Naive thymus-derived CD8-positive, alpha-beta T cell (primary cell): ENCODE measurements at regions not wholly inside any gene's neighbourhood (a gene's known extent, or its start where the extent isn't known, plus 50 kb on each side); places are given as distances from the start of the nearest gene placed in this dataset.

Experiments used
- ATAC-seq, 2 donors: fragments of 150-1000 bp; cut with Tn5 transposase in 1 of 2; sonication (Bioruptor Pico), chemical (Tn5 transposase) in 1 of 2; 1 replicate in 1 of 2; 2 replicates in 1 of 2; pipeline ENCODE4 v1.10.0; 2021; ENCODE audit warnings: mild to moderate bottlenecking in 2 of 2, moderate library complexity in 2 of 2
- POLR2A ChIA-PET: fragments of 350-600 bp; sonication (Branson Sonifier 250); formaldehyde crosslinking; loops from one replicate; lab custom pipeline; 2021; ENCODE audit warnings: antibody characterized with exemption; lab: Charles Lee
- DNase-seq, 10 donors: peaks; one replicate each; pipeline versions ENCODE4 v3.0.0 to v3.0.0-alpha.2; 2020 to 2022
- H3K27ac Mint-ChIP-seq, 10 donors: one replicate each; pipeline ENCODE4 v1.8.0; 2020 to 2022; ENCODE audit warnings: mild to moderate bottlenecking in 10 of 10, mixed read lengths in 10 of 10, moderate library complexity in 4 of 10, inconsistent platforms in 1 of 10
- H3K27me3 Mint-ChIP-seq, 5 donors: one replicate each; pipeline ENCODE4 v1.8.0; 2021 to 2022; ENCODE audit warnings: mixed read lengths in 5 of 5
- H3K36me3 Mint-ChIP-seq, 3 donors: one replicate each; pipeline ENCODE4 v1.8.0; 2020 to 2022; ENCODE audit warnings: mixed read lengths in 3 of 3, mild to moderate bottlenecking in 2 of 3, inconsistent platforms in 1 of 3
- H3K4me1 Mint-ChIP-seq, 4 donors: one replicate each; pipeline ENCODE4 v1.8.0; 2021 to 2022; ENCODE audit warnings: mixed read lengths in 4 of 4
- H3K4me3 Mint-ChIP-seq, 10 donors: one replicate each; pipeline ENCODE4 v1.8.0; 2020 to 2022; ENCODE audit warnings: mild to moderate bottlenecking in 10 of 10, mixed read lengths in 10 of 10, moderate library complexity in 6 of 10, inconsistent platforms in 1 of 10
- H3K9me3 Mint-ChIP-seq, 9 donors: one replicate each; pipeline ENCODE4 v1.8.0; 2020 to 2022; ENCODE audit warnings: mixed read lengths in 9 of 9, mild to moderate bottlenecking in 3 of 9, inconsistent platforms in 1 of 9, moderate library complexity in 1 of 9

DNA sequence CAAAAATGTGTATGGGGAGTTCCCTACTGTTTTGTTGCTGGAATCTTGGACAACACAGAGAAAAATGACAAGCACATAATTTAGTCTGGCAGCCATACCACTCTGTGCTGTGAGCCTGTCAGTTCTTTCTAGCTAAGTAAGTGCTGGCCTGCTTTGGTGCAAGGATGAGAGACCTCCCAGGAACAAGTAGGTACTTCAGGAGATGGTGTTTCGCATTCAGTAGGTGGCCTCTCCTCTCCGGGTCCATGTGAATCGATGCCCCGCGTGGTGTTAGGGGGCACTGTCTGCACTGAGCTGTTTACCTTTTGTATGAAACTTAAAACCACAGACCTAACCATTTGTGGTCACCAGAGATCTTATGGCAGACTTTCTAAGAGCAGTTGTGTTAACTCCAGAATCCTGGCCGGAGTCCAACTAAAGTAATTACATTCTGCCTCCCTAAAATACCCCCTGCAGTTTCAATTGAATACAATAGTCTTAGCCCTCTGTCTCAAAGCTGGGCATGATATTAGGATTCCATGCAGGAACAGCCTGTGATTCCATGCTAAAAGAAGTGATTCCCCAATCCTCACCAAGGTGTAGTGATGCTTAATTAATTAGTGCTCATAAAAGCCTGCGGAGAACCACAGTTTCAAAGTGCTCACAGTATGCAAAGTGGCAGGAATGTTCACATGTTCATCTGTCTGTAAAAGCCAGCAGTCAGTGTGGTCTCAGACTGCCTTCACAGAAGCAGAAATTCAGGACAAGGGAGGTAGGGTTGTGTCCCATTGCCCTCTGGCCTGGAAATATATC, 64.2 kb downstream of the LLPH start:
- peak in 6 of 10 donors; percentile 10 to 57 (median 35) for DNase-seq
- peak overlapping the region in 5 of 10 donors; percentile 2 to 64 (median 47) for H3K27ac Mint-ChIP-seq
- H3K36me3 Mint-ChIP-seq: no peaks in the 10 kb centered on the region
- POLR2A ChIA-PET: no interaction called here
- H3K4me3 Mint-ChIP-seq: peak overlapping the region in 8 of 10 donors; percentile 16 to 67 (median 48)
- peaks cover 15 to 25% (median 19%) of the 10 kb centered on the region in 4 donors for H3K4me1 Mint-ChIP-seq
- peak; percentile 87 to 93 for ATAC-seq
- peaks cover 0 to 2% (median 0%) of the 10 kb centered on the region in 5 donors for H3K27me3 Mint-ChIP-seq
- H3K9me3 Mint-ChIP-seq: no peaks in the 10 kb centered on the region

DNA sequence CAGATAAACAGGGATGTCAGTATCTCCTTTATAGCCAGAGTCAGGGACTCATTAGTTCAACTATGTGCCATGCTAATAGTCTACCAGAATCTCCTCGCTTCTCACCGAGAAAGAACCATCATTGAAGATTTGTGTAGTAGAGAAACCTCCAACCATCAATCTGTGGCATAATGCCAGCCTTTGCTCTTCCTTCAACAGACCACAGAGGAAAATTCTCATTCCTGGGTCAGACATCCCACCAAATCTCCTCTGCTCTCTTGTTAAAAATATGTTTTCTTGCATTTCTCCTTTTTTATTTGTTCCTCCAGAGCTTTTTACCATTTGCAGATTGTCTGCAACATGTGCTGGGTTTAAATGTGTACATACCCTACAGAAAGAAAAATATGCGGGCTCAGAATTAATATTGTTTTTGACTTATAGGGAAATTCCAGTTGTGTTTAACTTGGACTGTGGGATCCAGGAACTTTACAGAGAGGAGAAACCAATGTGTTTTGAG, 64.9 kb downstream of the LLPH start:
- H3K4me1 Mint-ChIP-seq: peaks cover 15 to 25% (median 19%) of the 10 kb centered on the region in 4 donors
- H3K9me3 Mint-ChIP-seq: no peaks in the 10 kb centered on the region
- POLR2A ChIA-PET: no interaction called here
- DNase-seq (no peak), ATAC-seq (no peak)
- H3K36me3 Mint-ChIP-seq: no peaks in the 10 kb centered on the region
- H3K27me3 Mint-ChIP-seq: peaks cover 0 to 2% (median 2%) of the 10 kb centered on the region in 5 donors
- H3K4me3 Mint-ChIP-seq: peak overlapping the region in 3 of 10 donors; percentile 2 to 67 (median 7)
- peak overlapping the region in 2 of 10 donors; percentile 6 to 48 for H3K27ac Mint-ChIP-seq

DNA sequence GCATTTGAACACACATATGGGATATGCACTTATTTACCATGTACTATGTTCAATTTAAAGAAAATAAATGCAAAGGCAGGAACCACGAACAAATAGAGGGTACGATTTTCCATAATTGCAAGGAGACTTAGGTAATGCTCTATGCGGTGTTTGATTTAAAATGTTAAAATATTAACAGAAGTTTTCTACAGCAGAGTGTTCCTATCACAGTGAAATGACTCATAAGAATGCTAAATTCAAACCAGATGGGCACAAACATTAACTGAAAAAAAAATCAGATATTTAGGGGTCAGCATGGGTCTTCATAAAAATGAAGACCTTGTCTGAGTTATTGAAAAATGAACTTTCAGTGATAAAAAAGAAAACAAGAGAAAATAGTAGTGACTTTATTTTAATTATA, 65.4 kb downstream of the LLPH start:
- ATAC-seq: no peak
- H3K4me3 Mint-ChIP-seq: no peak overlapping the region
- no peak for DNase-seq
- H3K9me3 Mint-ChIP-seq: no peaks in the 10 kb centered on the region
- H3K27ac Mint-ChIP-seq: no peak overlapping the region
- peaks cover 0 to 6% (median 2%) of the 10 kb centered on the region in 5 donors for H3K27me3 Mint-ChIP-seq
- peaks cover 15 to 25% (median 19%) of the 10 kb centered on the region in 4 donors for H3K4me1 Mint-ChIP-seq
- H3K36me3 Mint-ChIP-seq: no peaks in the 10 kb centered on the region
- POLR2A ChIA-PET: interaction anchor here (0.5 kb wide), 1 partner anchor 1560 kb away, joined by 4 read pairs; no protein-coding TSS in a partner anchor

DNA sequence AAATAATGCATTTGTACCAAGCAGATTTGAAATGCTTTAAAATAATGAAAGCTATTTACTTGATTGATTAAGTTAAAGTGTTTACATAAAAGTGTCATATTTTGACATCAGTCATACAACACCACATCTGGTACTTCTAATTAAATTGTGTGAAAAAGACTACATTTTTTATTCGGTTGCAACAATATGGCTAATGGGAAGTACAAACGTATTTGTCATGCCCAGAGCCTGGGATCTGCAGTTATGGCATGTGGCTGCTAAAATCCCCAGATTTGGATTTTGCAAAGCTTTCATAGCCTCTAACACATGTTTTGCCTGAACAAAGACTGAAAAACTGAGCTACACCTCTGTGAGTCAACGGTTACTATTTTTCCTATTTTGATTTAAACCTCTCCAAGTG, 66.6 kb downstream of the LLPH start:
- Mint-ChIP-seq H3K9me3 (no peaks in the 10 kb centered on the region), H3K36me3 (no peaks in the 10 kb centered on the region), H3K27me3 (peaks cover 0 to 6% (median 2%) of the 10 kb centered on the region in 5 donors), H3K27ac (no peak overlapping the region), H3K4me1 (peaks cover 15 to 25% (median 19%) of the 10 kb centered on the region in 4 donors), H3K4me3 (no peak overlapping the region)
- POLR2A ChIA-PET: no interaction called here
- DNase-seq (no peak), ATAC-seq (no peak)

DNA sequence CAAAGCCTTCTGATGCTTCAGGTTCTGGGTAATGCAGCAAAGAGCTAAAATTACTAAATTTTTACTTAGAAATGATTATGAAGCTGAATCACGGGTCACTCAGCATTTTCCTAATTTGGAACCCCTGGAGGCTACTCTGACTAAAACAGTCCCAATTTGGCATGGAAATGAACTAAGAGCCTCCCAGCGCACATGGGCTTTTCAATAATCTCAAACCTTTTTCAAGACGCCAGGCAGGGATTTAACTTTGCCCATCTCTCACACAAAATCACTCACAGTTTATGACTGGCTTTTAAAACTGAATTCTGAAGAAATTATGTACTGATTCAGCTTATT, 68.3 kb downstream of the LLPH start:
- no peak for DNase-seq
- H3K27me3 Mint-ChIP-seq: peaks cover 0 to 6% (median 2%) of the 10 kb centered on the region in 5 donors
- POLR2A ChIA-PET: no interaction called here
- ATAC-seq: no peak
- H3K4me3 Mint-ChIP-seq: no peak overlapping the region
- H3K27ac Mint-ChIP-seq: no peak overlapping the region
- peaks cover 15 to 23% (median 18%) of the 10 kb centered on the region in 4 donors for H3K4me1 Mint-ChIP-seq
- no peaks in the 10 kb centered on the region for H3K36me3 Mint-ChIP-seq
- no peaks in the 10 kb centered on the region for H3K9me3 Mint-ChIP-seq

DNA sequence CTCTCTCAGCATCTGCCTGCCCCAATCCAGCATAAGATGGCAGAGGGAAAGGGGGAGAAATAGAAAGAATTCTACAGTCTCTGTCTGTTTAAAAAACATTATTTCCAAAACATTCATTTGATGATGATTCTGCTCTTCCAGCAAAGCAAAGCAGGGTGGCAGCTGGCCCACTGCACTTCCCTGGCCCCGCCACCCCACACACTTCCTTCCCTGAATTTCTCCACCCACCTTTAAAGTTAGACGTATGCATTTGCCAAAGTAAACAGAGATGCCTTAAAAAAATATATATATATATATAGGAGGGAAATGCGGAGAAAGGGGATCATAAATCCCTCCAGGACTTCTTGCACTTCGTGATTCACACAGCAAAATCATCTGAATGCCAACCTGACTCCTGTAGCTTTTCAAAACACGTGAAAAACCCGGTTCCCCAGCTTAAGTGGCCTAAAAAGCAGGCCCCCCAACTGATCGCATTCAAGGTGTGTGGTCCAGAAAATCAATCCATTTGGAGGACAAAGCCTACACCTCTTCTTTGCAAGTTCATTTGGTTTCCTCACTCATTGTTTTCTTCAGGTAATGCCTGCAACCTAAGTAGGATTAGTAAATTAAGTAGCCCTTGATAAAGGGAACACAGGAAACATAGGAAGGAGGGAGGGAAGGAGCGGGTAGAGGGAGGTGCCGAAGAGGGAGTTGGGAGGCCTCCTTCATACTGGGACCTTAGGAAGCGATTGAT, 68.8 kb downstream of the LLPH start:
- Mint-ChIP-seq H3K36me3 (no peaks in the 10 kb centered on the region), H3K4me3 (no peak overlapping the region), H3K4me1 (peaks cover 11 to 18% (median 13%) of the 10 kb centered on the region in 4 donors), H3K27ac (no peak overlapping the region), H3K27me3 (peaks cover 0 to 6% (median 2%) of the 10 kb centered on the region in 5 donors), H3K9me3 (no peaks in the 10 kb centered on the region)
- DNase-seq (no peak), ATAC-seq (no peak)
- POLR2A ChIA-PET: no interaction called here

DNA sequence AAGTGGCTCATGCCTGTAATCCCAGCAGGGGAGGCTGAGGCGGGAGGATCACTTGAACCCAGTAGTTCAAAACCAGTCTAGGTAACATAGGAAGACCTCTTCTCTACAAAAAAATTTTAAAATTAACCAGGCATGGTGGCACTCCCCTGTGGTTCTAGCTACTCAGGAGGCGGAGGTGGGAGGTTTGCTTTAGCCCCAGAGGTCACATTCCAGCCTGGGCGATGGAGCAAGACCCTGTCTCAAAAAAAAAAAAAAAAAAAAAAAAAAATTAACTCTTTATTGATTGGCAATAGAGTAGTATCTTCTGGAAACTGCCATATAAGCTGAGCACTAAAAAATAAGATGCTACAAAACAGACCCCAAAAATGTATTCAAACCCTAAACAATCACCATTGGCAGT, 69.5 kb downstream of the LLPH start:
- peaks cover 0 to 7% (median 2%) of the 10 kb centered on the region in 5 donors for H3K27me3 Mint-ChIP-seq
- POLR2A ChIA-PET: no interaction called here
- no peaks in the 10 kb centered on the region for H3K36me3 Mint-ChIP-seq
- no peak for ATAC-seq
- H3K27ac Mint-ChIP-seq: no peak overlapping the region
- peaks cover 5 to 11% (median 7%) of the 10 kb centered on the region in 4 donors for H3K4me1 Mint-ChIP-seq
- H3K9me3 Mint-ChIP-seq: no peaks in the 10 kb centered on the region
- H3K4me3 Mint-ChIP-seq: no peak overlapping the region
- no peak for DNase-seq

DNA sequence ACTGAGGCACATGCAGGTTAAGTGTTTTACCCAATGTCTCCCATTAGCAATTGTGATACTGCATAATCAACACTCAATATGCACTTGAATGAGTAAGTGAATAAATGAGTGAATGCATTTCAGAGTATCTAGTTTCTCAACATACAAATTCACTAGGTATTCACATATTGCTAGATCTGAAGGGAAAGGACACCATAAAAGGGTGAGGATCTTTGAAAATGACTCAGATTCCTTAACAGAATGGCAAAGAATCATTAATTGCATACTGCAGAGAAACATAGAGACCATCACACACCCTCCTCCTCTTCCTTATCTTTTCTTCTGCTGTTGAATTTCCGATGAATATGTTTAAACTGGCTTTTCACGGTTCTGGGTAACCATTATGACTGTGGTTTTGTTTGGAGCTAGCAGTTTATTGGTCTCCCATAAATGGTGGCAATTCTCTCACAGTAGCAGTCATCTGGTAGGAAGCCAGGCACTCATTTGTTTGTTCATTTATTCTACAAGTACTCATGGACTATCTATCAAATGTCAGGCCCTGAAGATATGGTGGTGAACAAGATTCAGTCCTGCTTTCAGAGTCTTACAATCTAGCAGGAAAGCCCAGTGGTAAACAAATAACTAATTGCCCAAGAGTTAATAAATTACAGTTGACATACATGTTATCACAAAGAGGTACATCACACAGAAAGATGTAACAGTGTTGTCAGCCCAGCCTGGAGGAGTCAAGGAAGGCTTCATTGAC, 70.2 kb downstream of the LLPH start:
- Mint-ChIP-seq H3K4me3 (no peak overlapping the region), H3K27ac (no peak overlapping the region), H3K9me3 (no peaks in the 10 kb centered on the region), H3K4me1 (peaks cover 0 to 4% (median 0%) of the 10 kb centered on the region in 4 donors), H3K36me3 (no peaks in the 10 kb centered on the region), H3K27me3 (peaks cover 0 to 10% (median 2%) of the 10 kb centered on the region in 5 donors)
- ATAC-seq (no peak), DNase-seq (no peak)
- POLR2A ChIA-PET: no interaction called here

DNA sequence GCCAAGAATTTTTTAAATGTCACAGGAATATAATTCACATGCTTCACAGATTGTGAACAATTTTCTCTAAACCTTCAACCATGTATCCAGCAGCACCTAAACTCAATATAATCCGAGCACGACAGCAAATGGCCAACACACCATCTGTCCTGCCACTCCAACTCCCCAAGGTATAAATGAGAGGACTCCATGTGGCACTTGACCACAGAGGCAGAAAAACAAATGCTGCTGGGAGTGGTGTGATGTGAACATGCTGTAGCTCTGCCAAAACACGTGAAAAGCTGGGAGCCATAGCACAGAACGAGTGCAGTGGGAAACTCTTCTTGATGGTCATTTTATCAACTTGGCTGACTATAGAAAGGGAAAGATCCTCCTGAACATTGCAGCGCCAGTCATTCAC, 70.9 kb downstream of the LLPH start:
- ATAC-seq (no peak), DNase-seq (no peak)
- H3K27me3 Mint-ChIP-seq: peaks cover 2 to 11% (median 4%) of the 10 kb centered on the region in 5 donors
- H3K27ac Mint-ChIP-seq: no peak overlapping the region
- no peaks in the 10 kb centered on the region for H3K36me3 Mint-ChIP-seq
- H3K4me1 Mint-ChIP-seq: no peaks in the 10 kb centered on the region
- H3K4me3 Mint-ChIP-seq: no peak overlapping the region
- POLR2A ChIA-PET: no interaction called here
- no peaks in the 10 kb centered on the region for H3K9me3 Mint-ChIP-seq

DNA sequence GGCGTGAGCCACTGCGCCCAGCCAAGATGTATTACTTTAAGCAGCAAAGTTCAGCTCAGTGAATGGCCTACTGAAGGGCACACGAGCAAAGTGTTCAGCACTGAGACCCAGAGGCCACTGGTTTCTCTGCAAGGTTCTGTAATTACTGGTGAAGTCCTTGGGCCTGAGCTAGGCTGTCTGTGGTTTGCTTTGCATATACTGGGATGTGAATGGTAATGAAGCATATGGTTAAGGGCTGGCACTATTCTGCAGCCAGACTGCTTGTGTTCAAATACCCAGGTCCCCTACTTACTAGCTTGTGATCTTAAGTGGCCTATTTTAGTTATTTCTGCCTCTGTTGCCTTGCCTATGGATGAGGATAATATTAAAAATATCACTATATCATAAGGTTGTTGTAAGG, 72.0 kb downstream of the LLPH start:
- Mint-ChIP-seq H3K4me3 (no peak overlapping the region), H3K9me3 (no peaks in the 10 kb centered on the region), H3K27me3 (peaks cover 0 to 16% (median 9%) of the 10 kb centered on the region in 5 donors), H3K4me1 (no peaks in the 10 kb centered on the region), H3K36me3 (no peaks in the 10 kb centered on the region), H3K27ac (no peak overlapping the region)
- POLR2A ChIA-PET: no interaction called here
- ATAC-seq: no peak
- no peak for DNase-seq

DNA sequence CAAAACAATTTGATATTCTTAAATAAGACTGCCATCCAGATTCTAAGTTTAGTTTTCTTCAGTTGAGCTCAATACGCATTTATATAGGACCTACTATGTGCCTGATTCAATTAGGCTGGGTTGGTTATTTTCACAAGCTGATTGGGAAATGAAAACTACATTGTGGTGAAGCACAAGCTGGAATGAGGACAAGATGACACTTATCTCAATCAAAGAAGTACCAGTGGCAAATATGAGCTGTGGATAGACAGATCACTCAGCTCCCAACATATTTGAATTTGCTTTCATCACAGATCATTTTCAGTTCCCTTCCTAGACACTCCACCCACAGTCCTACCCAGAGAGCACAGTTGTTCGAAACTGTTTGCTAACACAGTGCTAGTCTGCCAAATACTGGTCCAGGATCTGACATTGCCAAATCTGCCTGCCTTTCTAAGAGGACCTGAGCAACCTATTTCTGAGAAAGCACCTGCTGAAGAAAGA, 74.7 kb downstream of the LLPH start:
- Mint-ChIP-seq H3K9me3 (no peaks in the 10 kb centered on the region), H3K4me1 (no peaks in the 10 kb centered on the region), H3K4me3 (no peak overlapping the region), H3K27me3 (peaks cover 4 to 16% (median 10%) of the 10 kb centered on the region in 5 donors), H3K36me3 (no peaks in the 10 kb centered on the region), H3K27ac (no peak overlapping the region)
- ATAC-seq (no peak), DNase-seq (no peak)
- POLR2A ChIA-PET: no interaction called here

DNA sequence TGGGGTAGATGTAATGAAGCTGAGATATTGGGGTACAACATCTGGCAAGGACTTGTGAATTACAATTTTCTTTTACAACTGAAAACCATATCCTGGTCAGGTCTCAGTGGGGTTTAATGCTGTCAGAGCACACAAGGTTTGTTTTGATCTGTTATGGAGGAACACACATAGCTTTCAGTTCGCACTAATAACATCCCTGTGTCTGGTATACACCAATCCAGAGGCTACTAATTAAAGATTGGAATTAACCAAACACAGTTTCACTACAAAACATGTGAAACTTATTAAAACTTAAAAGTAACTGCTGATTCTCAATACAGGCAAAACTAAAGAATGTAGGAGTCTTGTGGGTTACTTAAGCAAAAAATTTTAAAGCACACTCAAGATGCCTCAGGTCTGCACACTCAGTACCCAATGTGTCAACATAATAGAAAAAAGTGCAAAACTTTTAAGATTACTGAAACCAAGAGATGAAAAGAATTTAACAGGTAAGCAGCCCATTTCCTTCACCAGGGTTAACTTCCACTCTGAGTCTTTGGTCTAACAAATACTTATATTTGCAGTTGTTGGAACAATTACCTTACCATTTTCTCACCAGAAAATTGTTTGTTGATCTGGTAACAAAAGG, 77.4 kb downstream of the LLPH start:
- Mint-ChIP-seq H3K27ac (no peak overlapping the region), H3K27me3 (peaks cover 4 to 11% (median 10%) of the 10 kb centered on the region in 5 donors), H3K4me3 (no peak overlapping the region), H3K36me3 (no peaks in the 10 kb centered on the region), H3K9me3 (no peaks in the 10 kb centered on the region), H3K4me1 (peaks cover 0 to 2% (median 0%) of the 10 kb centered on the region in 4 donors)
- POLR2A ChIA-PET: no interaction called here
- DNase-seq: no peak
- ATAC-seq: no peak
